Osteocyte (in vitro differentiated cells): ENCODE measurements at regions not wholly inside any gene's neighbourhood (a gene's known extent, or its start where the extent isn't known, plus 50 kb on each side); places are given as distances from the start of the nearest gene placed in this dataset.
"Not testable (repeated sequence)": the region's sequence is repeated elsewhere in the genome, so short reads cannot be mapped to it uniquely, and the experiment has no call there.

Experiments
- DNase-seq: peaks from one replicate; pipeline ENCODE4 v3.0.0; 2021; ENCODE audit warnings: mixed read lengths; ENCODE audit not compliant: unreplicated experiment; ENCODE audit errors: extremely low spot score
- H3K27ac Mint-ChIP-seq: one replicate; pipeline ENCODE4 v1.8.0; 2021; ENCODE audit warnings: mild to moderate bottlenecking, mixed read lengths; ENCODE audit not compliant: unreplicated experiment
- H3K27me3 Mint-ChIP-seq: one replicate; pipeline ENCODE4 v1.8.0; 2021; ENCODE audit warnings: mixed read lengths; ENCODE audit not compliant: unreplicated experiment
- H3K36me3 Mint-ChIP-seq: one replicate; pipeline ENCODE4 v1.8.0; 2021; ENCODE audit warnings: mixed read lengths; ENCODE audit not compliant: unreplicated experiment
- H3K4me1 Mint-ChIP-seq: one replicate; pipeline ENCODE4 v1.8.0; 2021; ENCODE audit warnings: mixed read lengths; ENCODE audit not compliant: unreplicated experiment
- H3K4me3 Mint-ChIP-seq: one replicate; pipeline ENCODE4 v1.8.0; 2021; ENCODE audit warnings: mild to moderate bottlenecking, moderate library complexity, mixed read lengths; ENCODE audit not compliant: unreplicated experiment
- H3K9me3 Mint-ChIP-seq: one replicate; pipeline ENCODE4 v1.8.0; 2021; ENCODE audit warnings: mixed read lengths; ENCODE audit not compliant: unreplicated experiment
- TF ChIP-seq, protein P1 (sequence below): fragments of 200-600 bp; sonication (generic); IDR thresholded peaks from 2 replicates; pipeline ENCODE4 v1.5.0; 2021; ENCODE audit warnings: antibody characterized with exemption, mild to moderate bottlenecking, moderate library complexity

DNA sequence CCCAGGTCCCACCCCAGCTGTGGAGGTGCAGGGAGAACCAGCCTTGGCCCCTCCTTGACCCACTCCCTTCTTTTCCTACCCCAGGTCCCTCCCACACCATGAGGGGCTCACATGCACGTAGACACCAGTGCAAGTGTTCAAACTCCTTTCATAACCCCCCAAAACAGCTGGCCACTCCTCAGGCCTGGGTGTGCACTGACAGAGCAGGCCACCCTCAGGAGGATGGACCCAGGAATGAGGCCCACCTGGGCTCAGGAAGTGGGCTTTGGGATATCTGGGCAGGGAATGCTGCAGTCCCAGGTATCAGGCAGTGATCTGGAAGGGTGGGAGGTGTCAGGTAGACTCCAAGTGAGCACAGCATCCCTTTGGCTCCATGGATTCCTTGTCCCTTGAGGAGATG lies 723.8 kb downstream of the MATN1 start:
- Mint-ChIP-seq H3K4me1 (no peaks in the 10 kb centered on the region), H3K27me3 (peaks cover 3% of the 10 kb centered on the region), H3K9me3 (no peaks in the 10 kb centered on the region), H3K36me3 (no peaks in the 10 kb centered on the region), H3K4me3 (no peak overlapping the region), H3K27ac (no peak overlapping the region)
- DNase-seq = no peak
- TF ChIP-seq, protein P1, sequence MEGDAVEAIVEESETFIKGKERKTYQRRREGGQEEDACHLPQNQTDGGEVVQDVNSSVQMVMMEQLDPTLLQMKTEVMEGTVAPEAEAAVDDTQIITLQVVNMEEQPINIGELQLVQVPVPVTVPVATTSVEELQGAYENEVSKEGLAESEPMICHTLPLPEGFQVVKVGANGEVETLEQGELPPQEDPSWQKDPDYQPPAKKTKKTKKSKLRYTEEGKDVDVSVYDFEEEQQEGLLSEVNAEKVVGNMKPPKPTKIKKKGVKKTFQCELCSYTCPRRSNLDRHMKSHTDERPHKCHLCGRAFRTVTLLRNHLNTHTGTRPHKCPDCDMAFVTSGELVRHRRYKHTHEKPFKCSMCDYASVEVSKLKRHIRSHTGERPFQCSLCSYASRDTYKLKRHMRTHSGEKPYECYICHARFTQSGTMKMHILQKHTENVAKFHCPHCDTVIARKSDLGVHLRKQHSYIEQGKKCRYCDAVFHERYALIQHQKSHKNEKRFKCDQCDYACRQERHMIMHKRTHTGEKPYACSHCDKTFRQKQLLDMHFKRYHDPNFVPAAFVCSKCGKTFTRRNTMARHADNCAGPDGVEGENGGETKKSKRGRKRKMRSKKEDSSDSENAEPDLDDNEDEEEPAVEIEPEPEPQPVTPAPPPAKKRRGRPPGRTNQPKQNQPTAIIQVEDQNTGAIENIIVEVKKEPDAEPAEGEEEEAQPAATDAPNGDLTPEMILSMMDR = no peak

DNA sequence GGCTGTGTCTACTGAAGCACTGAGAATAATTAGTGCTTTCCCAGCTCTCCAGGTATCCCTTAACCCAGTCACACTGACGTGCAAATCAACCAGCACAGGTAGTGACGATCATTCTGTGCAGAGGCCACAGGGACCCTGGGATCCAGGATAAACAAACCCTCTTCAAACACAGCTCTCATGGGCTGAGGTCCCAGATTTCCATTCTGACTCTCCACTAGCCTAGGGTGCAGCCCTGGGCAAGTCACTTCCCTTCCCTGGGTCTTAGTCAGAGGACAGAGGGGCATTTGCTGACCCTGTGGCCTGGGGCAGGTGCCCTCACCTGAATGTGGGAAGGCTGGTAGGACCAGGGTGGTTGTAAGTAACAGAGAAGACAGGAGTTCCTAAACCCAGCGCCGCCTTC lies 724.7 kb downstream of the MATN1 start:
- Mint-ChIP-seq H3K4me3 (no peak overlapping the region), H3K4me1 (no peaks in the 10 kb centered on the region), H3K36me3 (no peaks in the 10 kb centered on the region), H3K27ac (no peak overlapping the region), H3K9me3 (peaks cover 7% of the 10 kb centered on the region), H3K27me3 (peaks cover 2% of the 10 kb centered on the region)
- DNase-seq = no peak
- TF ChIP-seq, protein P1 = no peak

DNA sequence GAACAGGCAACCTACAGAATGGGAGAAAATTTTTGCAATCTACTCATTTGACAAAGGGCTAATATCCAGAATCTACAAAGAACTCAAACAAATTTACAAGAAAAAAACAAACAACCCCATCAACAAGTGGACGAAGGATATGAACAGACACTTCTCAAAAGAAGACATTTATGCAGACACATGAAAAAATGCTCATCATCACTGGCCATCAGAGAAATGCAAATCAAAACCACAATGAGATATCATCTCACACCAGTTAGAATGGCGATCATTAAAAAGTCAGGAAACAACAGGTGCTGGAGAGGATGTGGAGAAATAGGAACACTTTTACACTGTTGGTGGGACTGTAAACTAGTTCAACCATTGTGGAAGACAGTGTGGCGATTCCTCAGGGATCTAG lies 725.6 kb downstream of the MATN1 start:
- H3K4me3 Mint-ChIP-seq, H3K4me1 Mint-ChIP-seq, DNase-seq, H3K36me3 Mint-ChIP-seq, H3K27me3 Mint-ChIP-seq, H3K27ac Mint-ChIP-seq: not testable (repeated sequence)
- H3K9me3 Mint-ChIP-seq = peaks cover 13% of the 10 kb centered on the region

DNA sequence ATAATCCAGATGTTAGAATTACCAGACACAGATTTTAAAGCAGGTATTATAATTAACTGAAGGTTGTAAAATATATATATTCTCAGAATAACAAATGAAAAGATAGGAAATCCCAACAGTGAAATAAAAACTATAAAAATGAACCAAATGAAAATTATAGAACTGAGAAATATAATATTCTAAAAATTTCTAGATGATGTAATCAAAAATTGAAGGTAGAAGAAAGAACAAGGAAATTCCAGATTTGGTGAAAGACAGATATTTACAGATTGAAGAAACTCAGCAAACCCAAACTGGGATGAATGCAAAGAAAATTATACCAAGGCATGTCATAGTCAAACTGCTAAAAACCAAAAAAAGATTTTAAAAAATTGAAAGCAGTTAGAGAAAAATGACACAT lies 729.4 kb downstream of the MATN1 start:
- Mint-ChIP-seq H3K27ac (no peak overlapping the region), H3K9me3 (peaks cover 13% of the 10 kb centered on the region), H3K36me3 (no peaks in the 10 kb centered on the region), H3K27me3 (no peaks in the 10 kb centered on the region), H3K4me3 (no peak overlapping the region), H3K4me1 (no peaks in the 10 kb centered on the region)
- TF ChIP-seq, protein P1 = no peak
- no peak for DNase-seq

DNA sequence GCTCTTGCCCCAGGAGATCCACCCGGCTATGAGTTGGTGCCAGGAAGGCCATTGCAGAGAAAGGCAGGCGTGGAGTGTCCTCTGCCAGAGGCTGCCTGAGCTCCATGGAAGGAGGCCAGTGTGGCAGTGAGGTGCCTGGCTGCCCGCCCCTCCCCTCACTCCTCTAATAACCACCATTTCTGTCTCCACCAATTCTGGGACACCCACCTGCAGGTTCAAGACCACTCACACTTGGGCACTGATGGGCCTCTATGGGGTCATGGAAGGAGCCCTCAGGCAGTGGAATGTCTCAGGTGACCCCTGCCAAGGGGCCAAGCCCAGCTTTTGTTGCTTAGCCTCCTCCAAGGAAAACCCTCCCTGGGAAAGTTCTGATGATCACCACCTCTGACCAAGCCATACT lies 731.6 kb downstream of the MATN1 start:
- TF ChIP-seq, protein P1 = no peak
- Mint-ChIP-seq H3K4me3 (no peak overlapping the region), H3K27me3 (no peaks in the 10 kb centered on the region), H3K9me3 (peaks cover 13% of the 10 kb centered on the region), H3K36me3 (no peaks in the 10 kb centered on the region), H3K4me1 (no peaks in the 10 kb centered on the region), H3K27ac (no peak overlapping the region)
- DNase-seq = peak; percentile 62

DNA sequence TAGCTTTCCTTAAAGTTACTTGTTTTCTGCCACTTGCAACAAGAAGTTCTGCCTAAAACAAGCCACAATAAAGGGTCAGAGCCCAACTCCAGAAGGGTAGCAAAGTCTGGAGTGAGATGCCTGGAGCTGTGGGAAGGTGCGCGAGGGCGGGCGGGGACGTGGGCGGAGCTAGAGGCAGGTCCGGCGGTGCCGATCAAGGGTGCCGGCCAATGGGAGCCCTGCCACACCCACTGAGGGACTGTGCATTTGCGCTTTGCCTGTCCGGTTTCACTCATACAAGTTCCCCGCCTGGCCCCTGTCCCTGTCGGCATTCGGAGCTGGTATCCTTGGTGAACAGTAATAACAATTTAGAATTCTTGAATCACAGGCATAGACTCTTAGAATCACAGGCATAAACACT lies 732.4 kb downstream of the MATN1 start:
- H3K4me3 Mint-ChIP-seq = no peak overlapping the region
- no peaks in the 10 kb centered on the region for H3K27me3 Mint-ChIP-seq
- no peaks in the 10 kb centered on the region for H3K4me1 Mint-ChIP-seq
- DNase-seq = peak; percentile 66
- peaks cover 13% of the 10 kb centered on the region for H3K9me3 Mint-ChIP-seq
- H3K36me3 Mint-ChIP-seq = no peaks in the 10 kb centered on the region
- no peak overlapping the region for H3K27ac Mint-ChIP-seq
- TF ChIP-seq, protein P1 = no peak
